GM03348 (cell line): ENCODE measurements at regions not wholly inside any gene's neighbourhood (a gene's known extent, or its start where the extent isn't known, plus 50 kb on each side); places are given as distances from the start of the nearest gene placed in this dataset.
A peak's percentile ranks its signal among the peaks of the same experiment; 100 is the strongest.

Experiments used
- DNase-seq: peaks from one replicate; pipeline ENCODE4 v3.0.0; 2012; ENCODE audit warnings: low spot score

DNA sequence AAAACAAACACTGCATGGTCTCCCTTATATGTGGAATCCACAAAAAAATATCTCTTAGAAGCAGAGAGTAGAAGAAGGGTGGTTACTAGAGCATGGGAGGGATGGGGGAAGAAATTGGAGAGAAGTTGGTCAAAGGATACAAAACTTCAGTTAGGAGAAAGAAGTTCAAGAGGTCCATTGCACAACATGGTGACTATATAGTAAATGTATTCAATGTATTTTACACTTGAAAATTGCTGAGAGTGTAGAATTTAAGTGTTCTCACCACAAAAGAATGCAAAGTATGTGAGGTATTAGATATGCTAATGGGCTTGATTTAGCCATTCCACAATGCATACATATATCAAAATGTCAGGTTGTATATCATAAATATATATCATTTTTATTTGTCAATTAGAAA lies 232.0 kb upstream of the CELF2 start:
- DNase-seq: peak; percentile 17

DNA sequence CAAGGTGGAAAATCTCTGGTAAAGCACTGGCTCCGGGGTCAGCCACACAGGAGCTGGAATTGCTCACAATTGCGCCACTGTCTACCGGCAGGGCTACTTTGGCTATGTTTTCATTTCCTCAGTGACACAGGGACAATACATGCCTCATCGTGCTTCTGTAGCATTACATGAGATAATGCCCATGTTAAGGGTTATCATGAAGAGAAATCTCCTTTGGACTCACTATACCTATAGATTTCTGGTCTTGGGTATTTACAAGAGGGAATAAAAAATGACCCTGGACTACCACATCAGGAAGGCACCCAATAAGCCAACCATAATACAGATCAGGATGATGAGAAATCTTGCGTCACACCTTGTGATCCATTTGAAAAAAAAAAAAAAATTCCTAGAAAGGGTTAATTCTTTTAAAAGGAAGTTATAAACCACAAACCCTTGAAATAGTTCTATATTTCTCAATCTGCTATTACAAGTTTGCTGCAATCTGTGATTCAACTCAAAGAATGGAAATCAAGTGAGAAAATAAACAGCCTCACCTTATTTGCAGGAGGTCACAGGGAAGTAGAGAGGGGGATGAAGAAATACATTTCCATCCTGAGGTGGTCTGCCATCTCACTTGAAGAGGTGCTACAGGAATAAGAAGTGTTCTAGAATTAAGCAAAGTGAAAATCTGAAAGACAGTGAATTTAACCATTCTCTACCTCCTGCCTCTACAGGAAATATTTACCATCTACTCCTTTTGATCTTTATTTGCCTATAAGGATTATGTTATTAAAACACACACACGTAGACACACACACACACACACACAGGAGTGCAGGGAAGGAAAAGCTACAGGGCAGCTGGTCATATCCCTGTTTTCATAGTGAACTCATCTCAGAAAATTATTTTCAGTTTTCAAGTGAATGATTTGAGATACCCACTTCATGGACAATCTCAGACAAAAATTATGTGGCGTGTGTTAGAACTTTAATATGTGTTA lies 231.3 kb upstream of the CELF2 start:
- DNase-seq: peak; percentile 28

DNA sequence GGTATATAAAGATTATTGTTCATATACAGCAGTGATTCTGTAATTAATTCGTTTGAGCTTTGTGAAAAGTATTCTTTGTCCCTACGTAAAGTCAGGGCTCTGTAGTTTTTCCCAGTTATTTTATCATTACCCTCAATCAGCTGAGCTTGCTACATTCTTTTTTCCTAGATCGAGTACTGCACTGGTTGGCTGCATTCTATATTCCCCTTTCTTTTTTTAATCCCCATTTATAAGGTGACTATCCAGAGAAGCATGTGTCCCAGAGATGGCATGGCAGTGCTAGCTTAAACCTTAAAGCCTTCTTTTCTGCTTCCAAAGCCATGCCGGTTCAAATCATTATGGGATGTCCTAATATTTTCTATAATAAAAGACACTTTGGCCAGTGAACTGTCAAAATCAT lies 230.1 kb upstream of the CELF2 start:
- no peak for DNase-seq

DNA sequence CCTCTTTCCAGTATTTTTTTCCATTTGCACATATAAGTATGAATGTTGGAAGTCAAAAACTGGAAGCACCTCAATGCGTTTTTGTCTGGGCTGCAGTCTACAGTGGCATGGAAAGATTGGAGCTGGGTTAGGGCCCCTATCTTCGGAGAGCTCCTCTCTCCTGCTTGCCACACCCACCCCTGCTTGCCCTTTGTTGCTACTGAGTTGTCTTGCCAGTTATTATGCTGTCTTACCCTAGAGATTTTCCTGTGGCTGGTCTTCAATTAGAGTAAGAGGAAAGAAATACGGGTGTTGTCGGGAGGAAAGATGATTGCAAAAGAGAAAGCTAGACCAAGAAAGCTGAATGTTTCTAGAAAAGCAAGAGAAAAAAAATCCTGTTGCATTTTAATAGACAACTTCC lies 228.9 kb upstream of the CELF2 start:
- DNase-seq: peak; percentile 16

DNA sequence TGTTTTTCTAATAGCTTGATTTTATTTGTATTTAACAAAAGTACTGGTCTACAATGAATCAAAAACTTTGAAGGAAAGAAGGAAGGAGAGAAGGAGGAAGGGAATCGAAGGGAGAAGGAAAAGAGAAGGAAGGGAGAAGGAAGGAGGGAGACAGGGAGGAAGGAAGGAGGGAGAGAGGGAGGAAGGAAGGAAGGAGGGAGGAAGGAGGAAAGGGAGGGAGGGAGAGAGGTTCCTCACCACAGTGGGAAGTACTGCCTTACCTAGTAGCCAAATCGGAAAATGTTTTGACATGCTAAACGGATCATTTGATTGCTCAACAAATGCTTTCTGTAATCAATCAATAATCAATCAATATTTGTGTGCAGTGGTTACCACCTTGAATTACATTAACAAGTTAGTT lies 225.8 kb upstream of the CELF2 start:
- no peak for DNase-seq

DNA sequence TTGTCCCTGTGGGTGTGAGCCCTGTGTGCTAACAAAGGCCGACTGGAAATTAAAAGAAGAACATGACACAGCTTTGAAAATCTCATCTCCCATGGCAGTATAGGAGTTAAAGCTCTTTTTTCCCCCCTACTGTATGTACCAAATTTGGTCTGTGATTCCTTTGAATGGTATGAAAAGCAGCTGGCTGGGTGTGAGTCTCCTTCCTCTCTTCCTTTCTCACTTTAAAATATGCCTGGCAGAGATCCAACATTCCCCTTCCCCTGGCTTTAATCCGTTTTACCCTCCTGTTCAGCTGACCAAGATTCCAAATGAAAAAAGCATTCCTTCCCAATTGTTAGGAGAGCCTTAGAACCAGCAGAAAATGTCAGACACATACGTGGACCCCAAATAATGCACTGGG lies 225.0 kb upstream of the CELF2 start:
- DNase-seq: peak; percentile 71

DNA sequence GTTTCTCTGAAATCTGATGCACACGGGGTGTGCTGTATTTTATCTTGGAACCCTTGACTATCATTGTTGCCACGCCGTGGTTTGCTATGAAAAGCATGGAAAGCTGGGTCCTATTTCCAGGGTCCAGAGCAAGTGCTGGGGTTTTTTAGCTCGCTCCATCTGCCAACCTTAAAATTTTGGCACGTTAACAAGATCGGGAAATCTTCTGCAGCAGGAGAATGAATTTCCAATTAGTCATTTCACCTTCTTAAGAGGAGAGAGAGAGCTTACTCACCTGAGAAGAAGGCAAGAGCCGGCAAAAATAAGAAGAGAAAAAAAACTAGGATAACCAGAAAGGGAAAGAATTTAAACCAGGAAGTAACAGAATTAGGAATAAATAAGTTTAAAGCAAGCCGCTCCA lies 223.6 kb upstream of the CELF2 start:
- DNase-seq: no peak

DNA sequence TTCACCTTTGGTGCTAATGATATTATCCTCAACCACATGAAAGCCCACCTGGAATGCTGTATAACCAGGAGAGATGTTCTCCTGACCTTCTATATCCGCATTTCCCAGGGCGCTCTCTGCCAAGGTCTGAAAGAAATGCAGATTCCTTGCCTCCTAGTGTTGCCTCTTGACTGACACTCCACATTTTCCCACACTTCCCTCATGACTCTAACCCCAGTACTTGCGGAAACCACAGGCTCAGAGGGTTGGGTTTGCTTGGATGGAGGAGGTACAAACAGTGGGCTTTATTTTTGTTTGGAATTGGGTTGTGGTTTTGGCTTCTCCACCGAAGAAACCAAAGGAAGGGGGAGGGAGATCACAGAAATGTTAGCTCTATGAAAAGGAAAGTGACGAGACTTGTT lies 222.9 kb upstream of the CELF2 start:
- no peak for DNase-seq

DNA sequence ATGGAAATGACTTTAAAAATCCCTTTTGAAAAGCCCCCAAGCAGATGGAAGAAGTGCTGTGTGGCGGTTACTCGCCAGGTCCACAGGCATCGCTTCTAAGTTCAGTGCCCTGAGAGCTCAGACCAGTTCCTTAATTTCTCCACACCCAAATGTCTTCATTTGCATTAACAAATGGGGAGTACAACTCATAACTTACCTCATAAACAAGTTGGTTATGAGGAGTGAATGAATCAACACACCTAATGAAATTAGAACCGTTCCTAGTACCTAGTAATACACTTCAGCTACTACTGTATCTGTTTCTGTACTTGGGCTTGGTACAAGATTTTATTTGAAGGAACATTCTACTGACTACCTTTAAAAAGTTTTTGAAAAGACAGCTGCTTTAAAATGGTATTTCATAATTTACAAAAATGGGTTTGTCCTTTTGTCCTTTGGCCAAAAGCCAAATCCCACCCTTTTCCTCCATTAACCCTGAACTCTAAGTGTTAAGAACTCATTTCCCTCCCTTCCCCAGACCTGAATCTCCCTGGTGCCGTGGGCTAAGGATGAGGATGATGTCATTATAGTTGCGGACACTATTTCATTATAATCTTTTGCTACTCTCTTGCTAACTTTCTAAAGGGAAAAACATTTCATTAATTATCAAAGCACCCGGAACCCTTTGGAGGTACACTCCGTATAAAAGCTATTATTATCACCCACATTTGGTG lies 221.5 kb upstream of the CELF2 start:
- DNase-seq: no peak

DNA sequence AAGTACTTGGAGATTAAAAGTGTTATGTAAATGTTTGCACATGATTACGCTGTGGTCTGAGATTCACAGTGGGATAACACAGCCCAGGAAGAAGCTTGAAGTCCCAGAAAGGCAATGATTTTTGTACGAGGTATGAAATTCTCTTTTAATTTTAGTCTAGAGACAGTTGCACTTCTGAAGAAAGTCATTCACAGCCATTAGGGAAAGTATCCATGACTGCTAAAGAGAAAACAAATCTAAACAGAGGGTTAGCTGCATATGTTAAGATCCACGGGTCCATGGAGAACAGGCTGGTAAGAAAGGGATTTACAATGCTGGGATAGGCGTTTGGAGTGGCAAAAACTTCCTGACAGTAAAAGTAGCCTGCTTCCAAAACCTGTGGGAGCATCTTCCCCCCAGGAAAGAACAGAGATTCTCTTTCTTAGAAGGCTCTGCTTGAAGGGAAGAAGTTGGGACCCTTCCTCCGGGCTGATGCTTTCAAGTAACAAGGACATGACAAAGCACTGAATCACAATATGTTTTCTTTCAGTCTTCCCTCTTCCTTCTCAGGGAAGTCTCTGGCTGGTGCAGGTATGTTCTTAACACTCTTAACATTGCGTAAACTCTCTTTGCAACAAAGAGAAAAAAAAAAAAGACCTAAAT lies 220.8 kb upstream of the CELF2 start:
- DNase-seq: no peak

DNA sequence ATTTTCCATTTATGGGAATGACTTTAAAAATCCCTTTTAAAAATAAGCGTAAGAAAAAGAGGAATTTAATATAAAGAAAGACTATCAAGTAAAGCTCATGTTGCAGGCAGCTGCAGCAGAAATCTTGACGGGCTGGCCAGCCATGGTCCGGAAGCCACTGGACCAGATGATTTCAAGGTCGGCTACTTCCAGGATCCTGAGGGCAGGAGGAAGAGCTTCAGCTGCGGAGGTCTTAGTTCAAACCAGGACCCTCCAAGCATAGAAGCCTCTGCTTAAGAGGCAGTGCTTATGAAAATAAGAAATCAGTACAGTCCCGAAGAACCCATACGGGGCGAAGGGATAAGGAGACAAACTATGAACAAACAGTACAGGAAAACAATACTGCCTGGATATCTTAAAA lies 220.2 kb upstream of the CELF2 start:
- DNase-seq: no peak

DNA sequence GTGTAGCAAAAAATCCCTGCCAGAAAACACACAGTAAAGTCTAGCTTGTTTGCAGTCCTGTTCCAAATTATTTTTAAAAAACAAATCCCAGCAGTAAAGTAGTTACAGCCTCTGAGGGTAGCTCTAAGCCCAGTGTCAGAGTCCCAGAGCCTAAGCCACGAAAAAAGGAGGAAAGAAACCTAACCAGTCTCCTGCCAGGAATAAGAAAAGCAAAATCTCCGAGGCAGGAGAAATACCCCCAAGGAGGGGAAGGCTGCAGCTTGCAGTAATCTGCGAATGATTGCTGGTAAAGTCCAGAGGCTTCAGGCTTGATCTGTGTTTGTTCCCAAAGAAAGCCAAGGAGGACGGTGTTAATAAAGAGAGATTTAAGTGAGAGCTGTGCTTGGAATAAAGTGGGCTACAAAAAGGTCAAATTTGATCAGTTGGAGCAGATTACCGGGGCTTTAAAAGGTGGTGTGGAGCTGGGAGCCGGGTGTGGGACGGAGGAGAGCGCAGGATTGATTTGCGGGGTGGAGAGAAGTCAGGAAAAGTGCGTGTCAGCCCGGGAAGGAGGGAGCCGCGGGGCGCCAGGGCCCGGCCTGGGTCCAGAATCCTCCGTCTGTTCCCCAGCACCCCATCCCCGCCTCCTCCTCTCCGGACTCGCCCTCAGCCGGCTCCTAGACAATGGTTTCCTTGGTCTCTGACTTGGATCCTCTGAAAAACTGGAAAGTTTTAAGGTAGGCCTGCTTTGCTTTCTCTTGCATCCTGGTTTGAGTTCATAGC lies 219.4 kb upstream of the CELF2 start:
- DNase-seq: peak; percentile 53

DNA sequence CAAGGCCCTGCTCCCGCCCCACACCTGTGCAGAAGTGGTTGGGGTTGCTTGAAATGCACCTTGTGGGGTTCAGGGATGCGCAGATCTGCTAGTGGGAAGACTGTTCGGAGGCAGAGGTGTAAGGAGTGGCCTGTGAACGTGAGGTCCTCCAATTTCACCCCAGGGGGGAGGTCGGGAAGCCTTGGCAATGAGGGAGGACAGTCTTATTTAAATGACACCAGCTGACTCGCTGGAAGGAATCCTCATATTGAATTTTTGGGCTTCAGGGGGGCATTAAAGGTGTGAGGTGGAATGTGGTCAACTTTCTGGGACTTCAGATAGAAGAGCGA lies 218.8 kb upstream of the CELF2 start:
- no peak for DNase-seq

DNA sequence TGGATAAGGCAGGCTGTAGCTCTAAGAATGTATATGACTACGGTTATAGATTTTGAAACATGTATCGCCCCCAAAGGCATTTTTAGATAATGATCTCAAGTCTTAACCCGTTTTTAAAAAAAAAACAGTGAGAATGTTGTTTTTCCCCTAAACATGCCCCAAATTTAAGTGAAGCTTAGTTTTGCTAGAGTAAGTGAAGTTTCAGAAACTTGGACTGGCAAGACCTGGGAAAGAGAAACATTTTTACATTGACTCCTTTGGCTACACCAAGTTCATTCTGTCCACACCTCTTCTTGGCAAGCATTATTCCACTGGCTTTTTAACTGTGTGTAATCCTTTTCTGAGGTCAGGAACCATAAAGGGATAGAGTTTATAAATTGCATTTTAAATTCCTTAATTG lies 216.7 kb upstream of the CELF2 start:
- DNase-seq: no peak

DNA sequence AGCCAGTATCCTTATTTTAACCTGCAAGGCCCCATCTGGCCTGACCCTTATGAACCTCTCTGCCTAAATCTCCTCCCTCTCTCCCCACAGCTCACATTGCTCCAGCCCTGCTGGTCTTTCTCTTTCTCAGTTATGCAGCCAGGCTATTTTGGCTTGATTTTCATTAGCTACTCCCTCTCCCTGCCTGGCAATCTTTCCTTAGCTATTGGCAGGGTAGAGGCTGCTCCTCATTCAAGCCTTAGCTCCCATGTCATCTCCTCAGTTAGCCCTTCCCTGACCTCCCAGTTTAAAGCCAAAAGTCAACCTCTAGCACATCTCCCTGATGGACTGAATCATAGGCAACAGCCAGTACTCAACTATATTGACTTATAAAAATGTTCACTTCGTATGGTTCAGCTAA lies 214.4 kb upstream of the CELF2 start:
- peak; percentile 26 for DNase-seq

DNA sequence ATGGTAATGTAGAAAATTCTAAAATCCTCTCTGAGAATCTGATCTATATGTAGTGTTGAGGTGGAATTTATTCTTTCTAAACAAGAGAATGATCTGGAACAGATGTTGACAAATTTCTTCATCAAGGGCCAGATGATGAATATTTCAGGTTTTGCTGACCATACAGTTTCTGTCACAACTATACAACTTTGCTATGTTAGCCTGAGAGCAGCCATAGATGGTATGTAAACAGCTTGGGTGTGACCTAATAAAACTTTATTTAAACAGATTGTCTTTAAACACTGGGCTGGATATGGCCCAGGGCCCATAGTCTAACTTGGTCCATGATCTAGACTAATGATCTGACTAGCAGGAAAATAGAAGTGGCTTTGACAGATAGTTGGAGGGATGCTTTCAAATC lies 213.6 kb upstream of the CELF2 start:
- no peak for DNase-seq

DNA sequence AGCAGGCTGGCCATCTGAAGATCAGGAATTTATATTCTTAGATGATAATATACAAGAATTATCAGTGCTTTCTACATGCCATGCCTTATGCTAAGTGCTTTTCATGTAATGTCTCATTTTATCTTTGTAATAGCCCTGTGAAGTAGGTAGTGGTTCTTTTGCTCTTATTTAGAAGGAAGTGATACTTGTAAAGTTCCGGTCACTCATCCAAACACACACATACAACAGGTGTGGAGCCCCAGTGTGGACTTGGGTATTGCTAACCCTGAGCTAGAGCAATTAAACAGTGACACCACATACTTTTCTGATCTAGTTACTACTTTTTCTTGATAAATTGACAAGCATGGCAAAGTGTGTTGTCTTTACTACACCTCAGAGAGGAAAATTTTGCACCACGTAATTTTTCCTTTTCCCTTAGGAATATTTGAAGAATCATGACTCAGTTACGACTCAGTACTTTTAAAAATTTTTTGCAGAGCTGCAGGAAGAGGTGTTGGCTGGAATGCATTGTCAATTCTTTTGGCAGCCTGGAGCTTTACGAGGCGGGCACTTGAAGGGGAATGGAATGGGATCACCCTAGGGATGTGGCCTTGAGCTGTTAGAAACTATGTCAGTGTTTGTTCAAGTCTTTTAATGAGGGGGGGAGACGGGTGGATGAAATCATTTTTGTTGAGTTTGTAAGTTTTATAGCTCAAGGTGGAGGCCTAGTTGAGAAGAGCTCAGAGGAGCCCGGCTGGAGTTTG lies 212.5 kb upstream of the CELF2 start:
- DNase-seq: peak; percentile 67

DNA sequence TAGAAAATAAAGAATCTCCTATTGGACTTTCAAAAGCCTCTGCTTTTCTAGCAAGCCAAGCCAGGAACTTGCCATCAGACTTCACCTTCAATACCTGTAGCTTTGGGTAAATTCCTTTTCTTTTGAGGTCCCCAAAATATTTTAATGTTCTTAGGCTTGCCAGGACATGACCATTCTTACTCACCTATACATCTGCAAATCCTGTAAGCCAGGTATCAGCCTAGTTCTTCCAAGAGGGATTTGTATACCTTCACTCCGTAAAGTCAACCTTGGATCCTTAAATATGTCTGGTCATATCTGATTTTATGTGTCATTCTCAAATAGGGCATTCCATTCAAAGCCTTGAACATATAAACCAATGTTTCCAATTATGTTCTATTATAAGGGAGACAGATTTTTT lies 210.6 kb upstream of the CELF2 start:
- DNase-seq: no peak

DNA sequence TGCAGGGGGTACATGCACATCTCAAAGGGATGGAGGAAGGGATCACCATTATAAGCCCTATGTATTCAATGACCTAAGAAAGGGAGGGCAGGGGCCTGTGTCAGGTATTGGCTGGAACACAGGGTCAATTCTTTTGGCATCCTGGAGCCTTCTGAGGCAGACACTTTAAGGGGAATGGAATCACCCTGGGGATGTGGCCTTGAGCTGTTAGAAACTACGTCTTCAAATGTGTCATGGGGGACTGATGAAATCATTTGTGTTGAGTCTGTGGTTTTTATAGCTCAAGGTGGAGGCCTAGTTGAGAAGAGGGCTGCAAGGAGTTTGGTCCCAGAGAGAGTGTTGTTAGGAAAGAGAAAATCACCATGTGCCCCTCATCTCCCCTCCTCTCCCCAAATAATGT lies 206.1 kb upstream of the CELF2 start:
- DNase-seq: no peak

DNA sequence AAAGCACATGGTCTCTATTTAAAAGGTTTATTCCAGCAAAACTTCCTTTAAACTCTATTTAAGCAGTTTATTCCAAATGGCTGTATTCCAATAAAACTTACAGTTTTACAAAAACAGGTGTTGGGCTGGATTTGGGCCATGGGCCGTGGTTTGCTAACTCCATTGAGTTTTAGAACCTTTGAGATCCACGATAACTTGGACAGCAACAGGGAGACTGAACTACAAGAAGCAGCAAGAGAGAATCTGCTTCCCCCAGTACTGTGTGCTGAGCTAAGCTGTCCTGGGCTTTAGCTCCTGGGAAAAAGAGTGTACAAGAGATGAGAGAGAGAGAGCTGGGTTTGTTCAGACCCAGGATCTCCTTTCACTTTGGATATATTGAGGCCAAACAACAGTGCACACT lies 204.0 kb upstream of the CELF2 start:
- no peak for DNase-seq

DNA sequence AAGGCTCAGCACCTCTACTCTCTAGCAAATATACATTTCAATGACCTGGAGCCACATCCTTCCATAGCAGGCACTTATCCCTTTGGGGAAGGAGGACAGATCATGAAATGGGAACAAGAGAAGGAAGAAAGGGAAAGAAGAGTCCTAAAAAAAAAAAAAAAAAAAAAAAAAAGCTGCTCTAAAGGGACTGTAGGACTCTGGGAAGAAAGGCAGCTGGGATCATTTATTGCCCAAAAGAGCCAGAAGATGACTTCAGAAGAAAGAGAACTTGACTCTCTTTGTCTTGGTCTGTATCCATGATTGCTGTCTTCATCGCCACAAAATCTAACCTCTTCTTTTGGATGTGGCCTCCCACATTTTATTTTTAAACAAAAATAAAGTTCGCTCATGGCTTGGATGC lies 203.6 kb upstream of the CELF2 start:
- no peak for DNase-seq

DNA sequence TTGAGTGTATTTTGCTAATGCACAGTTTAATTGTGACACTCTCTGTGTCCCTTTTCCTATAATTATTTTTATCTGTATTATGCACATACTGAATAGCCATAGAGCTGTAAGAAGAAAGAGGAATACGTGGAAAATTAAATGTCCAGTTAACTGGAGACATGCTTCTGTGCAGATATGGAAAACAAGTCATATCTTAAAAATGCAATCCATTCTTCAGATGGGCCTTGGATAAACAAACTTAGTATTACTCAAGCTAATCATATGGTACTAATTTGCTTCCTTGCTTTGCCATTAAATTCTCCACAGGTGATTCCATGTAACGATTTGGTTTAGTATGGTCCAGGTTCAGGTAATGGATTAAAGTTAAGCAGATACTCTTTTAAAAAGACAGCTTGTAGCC lies 201.2 kb upstream of the CELF2 start:
- peak; percentile 39 for DNase-seq
